Tibial artery (tissue), 4 donors: ENCODE measurements at regions not wholly inside any gene's neighbourhood (a gene's known extent, or its start where the extent isn't known, plus 50 kb on each side); places are given as distances from the start of the nearest gene placed in this dataset.

Experiments used
- DNase-seq, 2 donors: peaks; one replicate each; pipeline ENCODE4 v3.0.0-alpha.2; 2019
- H3K27ac ChIP-seq, 2 donors: fragments of 200-600 bp; sonication (generic) in 1 of 2; 1 replicate in 1 of 2; 2 replicates in 1 of 2; pipeline ENCODE4 v1.5.1; 2018 to 2019; ENCODE audit warnings: mild to moderate bottlenecking in 1 of 2
- H3K27me3 ChIP-seq, 2 donors: fragments of 200-600 bp; sonication (generic) in 1 of 2; one replicate each; pipeline versions ENCODE4 v1.5.1 to v1.6.0; 2016 to 2019
- H3K36me3 ChIP-seq, 3 donors: fragments of 200-600 bp; sonication (generic) in 2 of 3; one replicate each; pipeline ENCODE4 v1.5.1; 2016 to 2019; ENCODE audit warnings: mild to moderate bottlenecking in 2 of 3
- H3K4me1 ChIP-seq, 4 donors: fragments of 200-600 bp; sonication (generic) in 2 of 4; 1 replicate in 3 of 4; 2 replicates in 1 of 4; pipeline ENCODE4 v1.5.1; 2016 to 2019
- H3K4me3 ChIP-seq, 2 donors: fragments of 200-600 bp; sonication (generic) in 1 of 2; 1 replicate in 1 of 2; 2 replicates in 1 of 2; pipeline ENCODE4 v1.5.1; 2018 to 2019; ENCODE audit warnings: mild to moderate bottlenecking in 2 of 2
- H3K9me3 ChIP-seq, 3 donors: fragments of 200-600 bp; sonication (generic) in 1 of 3; one replicate each; pipeline ENCODE4 v1.5.1; 2016 to 2019
- intact Hi-C: fragments of 100-400 bp; cut with DNase I; formaldehyde crosslinking; loops from one replicate; pipeline ENCODE4 v1.15.0; 2023; ENCODE audit warnings: low total_unique reads
- TF ChIP-seq, protein P1 (sequence below), 2 experiments: fragments of 200-600 bp in 1 of 2; fragments of 450-650 bp in 1 of 2; IDR thresholded peaks; one replicate each; pipeline ENCODE4 v1.5.1; 2017 to 2019; ENCODE audit warnings: antibody characterized with exemption in 2 of 2, mild to moderate bottlenecking in 1 of 2, moderate library complexity in 1 of 2

DNA sequence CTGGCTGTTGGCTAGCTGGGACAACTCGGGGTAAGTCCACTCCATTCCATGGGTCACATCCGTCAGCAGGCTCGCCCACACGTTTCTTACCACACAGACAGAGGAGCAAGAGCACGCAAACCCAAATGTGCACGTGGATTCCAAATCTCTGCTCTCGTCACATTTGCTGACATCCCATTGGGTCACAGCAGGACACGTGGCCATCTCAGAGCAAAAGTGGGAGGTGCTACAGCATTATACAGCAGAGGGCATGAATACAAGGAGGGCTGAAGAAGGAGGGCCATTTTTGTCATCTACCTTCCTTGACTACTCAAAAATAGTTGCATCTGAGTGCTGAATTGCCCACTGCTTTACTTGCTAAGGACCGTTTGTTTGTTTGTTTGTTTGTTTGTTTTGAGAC is 84.7 kb downstream of the RBBP6 start:
- no peak overlapping the region for H3K4me3 ChIP-seq
- TF ChIP-seq, protein P1, sequence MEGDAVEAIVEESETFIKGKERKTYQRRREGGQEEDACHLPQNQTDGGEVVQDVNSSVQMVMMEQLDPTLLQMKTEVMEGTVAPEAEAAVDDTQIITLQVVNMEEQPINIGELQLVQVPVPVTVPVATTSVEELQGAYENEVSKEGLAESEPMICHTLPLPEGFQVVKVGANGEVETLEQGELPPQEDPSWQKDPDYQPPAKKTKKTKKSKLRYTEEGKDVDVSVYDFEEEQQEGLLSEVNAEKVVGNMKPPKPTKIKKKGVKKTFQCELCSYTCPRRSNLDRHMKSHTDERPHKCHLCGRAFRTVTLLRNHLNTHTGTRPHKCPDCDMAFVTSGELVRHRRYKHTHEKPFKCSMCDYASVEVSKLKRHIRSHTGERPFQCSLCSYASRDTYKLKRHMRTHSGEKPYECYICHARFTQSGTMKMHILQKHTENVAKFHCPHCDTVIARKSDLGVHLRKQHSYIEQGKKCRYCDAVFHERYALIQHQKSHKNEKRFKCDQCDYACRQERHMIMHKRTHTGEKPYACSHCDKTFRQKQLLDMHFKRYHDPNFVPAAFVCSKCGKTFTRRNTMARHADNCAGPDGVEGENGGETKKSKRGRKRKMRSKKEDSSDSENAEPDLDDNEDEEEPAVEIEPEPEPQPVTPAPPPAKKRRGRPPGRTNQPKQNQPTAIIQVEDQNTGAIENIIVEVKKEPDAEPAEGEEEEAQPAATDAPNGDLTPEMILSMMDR (IDR thresholded peaks at IDR 0.05): no peak

DNA sequence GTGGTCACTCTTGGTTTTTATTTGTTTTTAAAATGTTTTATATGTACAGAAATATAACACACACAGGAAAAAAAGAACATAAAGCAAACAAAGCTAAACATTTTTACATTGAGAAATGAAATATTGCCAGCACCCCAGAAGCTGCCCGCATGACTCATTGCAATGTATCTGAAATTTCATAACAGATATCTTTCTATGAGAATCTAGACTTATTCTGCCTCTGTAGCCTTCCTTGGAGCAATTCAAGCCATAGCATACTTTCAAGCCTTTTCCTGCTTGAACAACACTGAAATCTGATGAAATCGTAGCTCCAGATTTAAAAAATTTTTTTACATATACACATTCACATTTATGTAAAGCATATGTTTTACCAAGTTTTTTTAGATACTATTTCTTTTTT is 86.9 kb downstream of the RBBP6 start:
- TF ChIP-seq, protein P1 (IDR thresholded peaks at IDR 0.05): no peak
- DNase-seq: no peak
- Histone ChIP-seq H3K27me3 (no peaks in the 10 kb centered on the region), H3K9me3 (no peaks in the 10 kb centered on the region), H3K27ac (no peak overlapping the region), H3K4me3 (no peak overlapping the region), H3K4me1 (no peaks in the 10 kb centered on the region), H3K36me3 (no peaks in the 10 kb centered on the region)
- intact Hi-C loops: no loop called here

More for the DNA sequence above, 84.7 kb downstream of the RBBP6 start:
- H3K4me1 ChIP-seq: no peaks in the 10 kb centered on the region
- H3K36me3 ChIP-seq: no peaks in the 10 kb centered on the region
- no peak overlapping the region for H3K27ac ChIP-seq
- DNase-seq: no peak
- intact Hi-C loops: no loop called here
- no peaks in the 10 kb centered on the region for H3K27me3 ChIP-seq
- no peaks in the 10 kb centered on the region for H3K9me3 ChIP-seq

- no peaks in the 10 kb centered on the region for H3K27me3 ChIP-seq
- no peak for DNase-seq
- peaks cover 0 to 16% (median 8%) of the 10 kb centered on the region in 4 donors for H3K4me1 ChIP-seq
- H3K9me3 ChIP-seq: no peaks in the 10 kb centered on the region
- H3K27ac ChIP-seq: no peak overlapping the region
- TF ChIP-seq, protein P1 (IDR thresholded peaks at IDR 0.05): no peak
- H3K4me3 ChIP-seq: no peak overlapping the region
- intact Hi-C loops: no loop called here
- H3K36me3 ChIP-seq: no peaks in the 10 kb centered on the region
These were observed 94.5 kb upstream of the TNRC6A start for GRCh38 chr16:24634919-24635318.

DNA sequence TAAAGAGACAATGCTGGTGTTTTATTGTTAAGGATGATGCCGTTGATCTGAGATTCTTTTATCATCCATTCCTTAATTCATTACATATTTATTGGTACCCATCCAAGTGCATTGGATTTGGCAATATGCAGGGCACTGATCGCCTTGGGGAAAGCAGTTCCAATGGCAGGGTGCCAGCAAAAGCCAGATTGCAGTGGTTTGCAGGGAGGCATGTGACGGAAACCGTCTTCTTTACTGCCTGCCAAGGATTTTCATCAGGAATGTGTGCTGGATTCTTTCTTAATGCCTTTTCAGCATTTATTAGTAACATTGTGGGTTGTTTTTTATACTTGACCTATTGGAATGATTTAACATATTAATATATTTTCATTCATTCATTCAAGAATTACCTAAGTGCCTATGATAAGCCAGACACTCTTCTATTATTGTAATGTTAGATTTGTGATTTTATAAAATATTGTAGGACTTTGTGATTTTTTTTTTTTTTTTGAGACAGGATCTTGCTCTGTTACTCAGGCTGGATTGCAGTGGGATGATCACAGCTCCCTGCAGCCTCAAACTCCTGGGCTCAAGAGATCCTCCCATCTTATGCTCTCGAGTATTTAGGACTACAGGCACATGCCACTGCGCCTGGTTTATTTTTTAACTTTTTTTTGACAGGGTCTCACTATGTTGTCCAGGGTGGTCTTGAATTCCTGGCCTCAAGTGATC is 93.4 kb upstream of the TNRC6A start:
- no peak overlapping the region for H3K27ac ChIP-seq
- peaks cover 0 to 16% (median 8%) of the 10 kb centered on the region in 4 donors for H3K4me1 ChIP-seq
- no peak overlapping the region for H3K4me3 ChIP-seq
- H3K27me3 ChIP-seq: no peaks in the 10 kb centered on the region
- TF ChIP-seq, protein P1 (IDR thresholded peaks at IDR 0.05): no peak
- intact Hi-C loops: no loop called here
- no peaks in the 10 kb centered on the region for H3K9me3 ChIP-seq
- H3K36me3 ChIP-seq: no peaks in the 10 kb centered on the region
- DNase-seq: peak; percentile 75 to 78

DNA sequence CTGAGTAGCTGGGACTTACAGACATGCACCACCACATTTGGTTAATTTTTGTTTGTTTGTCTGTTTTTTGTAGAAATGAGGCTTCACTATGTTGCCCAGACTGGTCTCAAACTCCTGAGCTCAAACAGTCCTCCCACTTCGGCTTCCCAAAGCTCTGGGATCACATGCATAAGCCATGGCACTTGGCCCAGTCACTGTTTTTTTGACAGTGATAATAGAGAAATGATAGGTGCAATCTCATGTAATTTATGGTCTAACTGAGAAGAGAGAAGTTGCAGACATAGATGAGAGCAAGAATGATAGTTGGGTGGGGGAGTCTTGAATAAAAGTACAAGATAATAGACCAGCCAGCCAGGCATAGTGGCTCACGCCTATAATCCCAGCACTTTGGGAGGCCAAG is 89.7 kb upstream of the TNRC6A start:
- no peak for DNase-seq
- intact Hi-C loops: no loop called here

More for the DNA sequence above, 89.7 kb upstream of the TNRC6A start:
- Histone ChIP-seq H3K9me3 (no peaks in the 10 kb centered on the region), H3K4me1 (peaks cover 0 to 16% (median 8%) of the 10 kb centered on the region in 4 donors), H3K27me3 (no peaks in the 10 kb centered on the region), H3K27ac (no peak overlapping the region), H3K4me3 (no peak overlapping the region), H3K36me3 (no peaks in the 10 kb centered on the region)
- TF ChIP-seq, protein P1 (IDR thresholded peaks at IDR 0.05): no peak
